ENCODE measurements at regions not wholly inside any gene's neighbourhood (a gene's known extent, or its start where the extent isn't known, plus 50 kb on each side); places are given as distances from the start of the nearest gene placed in this dataset.

DNA sequence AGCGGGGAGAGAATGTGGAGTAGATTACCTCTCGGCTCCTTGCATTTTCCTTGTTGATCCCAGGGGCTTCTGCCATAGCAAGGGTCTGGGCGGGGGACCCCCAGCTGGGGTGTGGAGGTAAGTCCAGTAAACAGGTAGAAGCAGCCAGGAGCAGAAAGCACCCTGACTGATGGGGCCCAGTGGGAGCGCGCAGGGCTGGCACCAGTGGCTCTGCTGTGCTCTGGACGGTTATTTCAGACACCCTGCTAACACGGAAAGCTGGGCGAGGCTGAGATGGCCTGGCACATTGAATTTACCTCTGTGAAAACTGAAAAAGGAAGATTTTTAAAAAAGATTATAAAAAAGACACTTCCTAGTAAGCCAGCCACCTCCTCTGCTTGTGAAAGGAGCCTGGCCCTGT is 88.4 kb upstream of the CALM2 start:
- no peak for DNase-seq

DNA sequence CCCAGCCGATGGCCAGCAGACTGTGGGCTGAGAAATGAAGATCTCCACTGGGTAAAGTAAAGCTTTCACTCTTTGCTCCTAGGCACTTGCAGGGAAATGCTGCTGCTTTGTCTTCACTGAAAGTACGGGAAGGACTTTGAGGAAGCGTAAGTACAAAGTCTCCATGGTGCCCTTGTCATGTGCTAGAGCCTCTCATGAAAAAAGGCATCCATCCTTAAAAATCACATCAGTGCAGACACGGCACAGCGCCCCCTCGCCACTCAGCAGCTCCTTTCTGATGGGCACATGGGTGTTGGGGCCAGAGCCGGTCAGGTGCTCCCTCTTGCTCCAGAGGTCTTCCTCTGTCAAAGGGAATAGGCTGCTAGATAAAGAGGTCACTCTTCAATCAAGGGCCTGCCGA is 87.8 kb upstream of the CALM2 start:
- no peak for DNase-seq

DNA sequence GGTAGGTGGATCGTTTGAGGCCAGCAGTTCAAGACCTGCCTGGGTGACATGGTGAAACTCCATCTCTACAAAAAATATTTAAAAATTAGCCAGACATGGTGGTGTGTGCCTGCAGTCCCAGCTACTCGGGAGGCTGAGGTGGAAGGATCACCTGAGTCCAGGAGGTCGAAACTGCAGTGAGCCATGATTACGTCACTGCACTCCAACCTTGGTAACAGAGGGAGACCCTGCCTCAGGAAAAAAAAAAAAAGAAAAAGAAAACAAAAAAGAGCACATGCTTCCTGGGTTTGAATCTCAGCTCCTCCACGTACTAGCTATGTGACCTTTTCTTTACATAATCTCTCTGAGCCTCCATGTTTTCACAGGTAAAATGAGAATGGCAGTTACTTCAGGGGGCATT is 86.3 kb upstream of the CALM2 start:
- DNase-seq, result no peak

DNA sequence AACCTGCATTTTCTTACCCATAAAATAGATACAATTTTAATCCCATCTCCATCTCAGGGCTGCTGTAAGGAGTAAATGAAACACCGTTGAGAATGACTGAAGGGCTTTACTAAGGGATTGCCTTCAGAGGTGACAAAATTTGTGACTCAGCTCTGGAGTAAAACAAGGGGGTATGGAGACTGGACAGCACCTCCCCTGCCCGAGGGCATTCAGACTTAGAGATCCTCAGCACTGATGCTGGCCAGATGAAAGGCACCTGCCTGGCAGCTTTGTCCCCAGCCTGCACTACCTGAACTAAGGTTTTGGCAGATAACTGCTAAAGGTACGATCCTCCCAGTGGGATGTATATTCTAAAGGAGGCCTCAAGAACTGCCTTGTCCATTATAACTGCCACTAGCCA is 84.7 kb upstream of the CALM2 start:
- no peak for DNase-seq

DNA sequence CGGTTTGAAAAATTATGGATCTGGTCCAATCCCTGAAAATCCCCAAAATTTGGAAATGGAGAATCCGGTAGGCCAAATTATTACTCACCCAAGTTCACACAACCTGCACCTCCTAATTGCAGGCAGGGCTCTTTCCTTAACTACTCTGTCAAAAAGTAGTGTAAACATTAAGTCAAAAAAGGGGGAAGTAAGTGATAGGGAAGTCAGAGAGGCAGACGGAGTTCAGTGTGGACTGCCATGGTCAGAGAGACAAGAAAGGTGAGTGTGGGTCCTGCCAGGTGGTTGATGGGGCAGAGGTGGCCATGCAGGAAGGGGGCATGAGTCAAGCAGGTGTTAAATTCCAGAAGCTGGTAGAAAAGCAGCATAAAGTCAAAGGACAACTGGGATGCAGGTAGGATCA is 83.5 kb upstream of the CALM2 start:
- no peak for DNase-seq

DNA sequence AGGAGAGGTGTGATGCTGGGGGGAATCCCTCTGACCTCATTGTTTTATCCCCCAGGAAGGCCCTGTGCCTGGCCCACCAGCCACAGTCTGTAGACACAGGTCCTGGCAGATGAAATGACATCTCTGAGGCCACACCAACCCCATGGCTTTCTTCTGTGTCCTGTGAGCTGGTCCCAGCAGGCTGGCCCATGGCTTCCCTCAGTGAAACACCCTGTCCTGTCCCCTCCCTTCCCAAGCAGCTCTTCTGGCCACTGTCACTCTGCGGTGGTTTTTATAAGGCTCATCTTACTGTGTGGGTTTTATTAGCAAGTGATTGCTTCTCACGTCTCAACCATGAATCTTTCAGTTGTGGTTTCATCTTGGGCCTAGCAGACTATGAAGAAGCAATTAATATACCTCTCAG is 81.6 kb upstream of the CALM2 start:
- DNase-seq, result no peak

DNA sequence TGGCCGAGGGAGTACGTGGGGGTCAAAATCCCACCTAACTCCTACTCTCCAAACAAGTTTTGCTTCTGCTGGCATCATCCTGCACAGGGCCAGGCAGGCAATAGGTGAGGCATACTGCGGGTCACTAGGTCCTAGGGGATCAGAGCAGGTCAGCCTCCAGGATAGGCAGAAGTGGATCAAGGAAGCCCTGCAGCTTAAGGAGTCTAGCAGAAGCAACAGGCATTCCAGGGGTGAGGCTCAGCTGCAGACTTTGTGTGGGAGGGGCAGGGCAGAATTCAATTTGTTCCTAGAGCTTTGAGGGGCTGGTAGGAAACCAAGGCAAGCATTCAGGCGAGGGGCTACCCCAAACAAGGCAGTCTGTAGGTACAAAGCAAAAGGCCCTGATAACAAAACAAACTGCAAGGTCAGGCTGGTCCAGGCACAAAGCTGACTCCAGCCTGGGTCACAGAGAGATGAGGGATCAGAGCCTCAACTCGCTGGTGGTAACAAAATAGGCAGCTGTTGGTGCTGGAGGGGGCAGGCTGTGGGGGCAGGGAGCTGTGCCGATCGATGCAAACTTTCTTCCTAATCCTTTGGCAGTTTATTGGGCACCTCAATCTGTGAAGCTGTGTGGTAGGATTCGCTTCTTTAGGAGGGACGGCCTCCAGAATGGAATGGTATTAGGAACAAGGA is 80.2 kb upstream of the CALM2 start:
- no peak for DNase-seq

DNA sequence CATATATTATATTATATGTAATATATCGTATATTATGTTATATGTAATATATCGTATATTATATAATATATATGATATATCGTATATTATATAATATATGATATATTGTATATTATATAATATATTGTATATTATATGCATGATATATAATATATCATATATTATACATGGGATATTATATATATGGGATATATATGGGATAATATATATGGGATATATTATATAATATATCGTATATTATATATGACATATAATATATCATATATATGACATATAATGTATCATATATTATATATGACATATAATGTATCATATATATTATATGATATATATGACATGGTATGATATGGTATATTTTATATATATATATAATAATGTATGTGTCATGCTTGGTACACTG is 79.5 kb upstream of the CALM2 start:
- DNase-seq, result no peak

DNA sequence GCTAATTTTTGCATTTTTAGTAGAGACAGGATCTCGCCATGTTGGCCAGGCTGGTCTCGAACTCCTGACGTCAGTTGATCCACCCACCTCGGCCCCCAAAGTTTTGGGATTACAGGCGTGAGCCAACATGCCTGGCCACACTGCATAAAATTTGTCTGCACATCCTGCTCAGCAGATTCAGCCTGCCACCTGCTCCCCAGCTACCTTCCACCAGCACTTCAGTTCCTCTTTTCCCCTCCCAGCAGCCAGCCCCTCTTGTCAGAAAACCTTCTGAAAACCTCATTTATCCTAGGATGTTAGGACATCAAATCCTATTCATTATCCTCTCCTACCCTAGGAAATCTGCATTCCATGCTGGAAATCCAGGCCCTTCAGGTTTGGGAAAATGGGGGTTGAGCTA is 78.2 kb upstream of the CALM2 start:
- DNase-seq, result no peak

DNA sequence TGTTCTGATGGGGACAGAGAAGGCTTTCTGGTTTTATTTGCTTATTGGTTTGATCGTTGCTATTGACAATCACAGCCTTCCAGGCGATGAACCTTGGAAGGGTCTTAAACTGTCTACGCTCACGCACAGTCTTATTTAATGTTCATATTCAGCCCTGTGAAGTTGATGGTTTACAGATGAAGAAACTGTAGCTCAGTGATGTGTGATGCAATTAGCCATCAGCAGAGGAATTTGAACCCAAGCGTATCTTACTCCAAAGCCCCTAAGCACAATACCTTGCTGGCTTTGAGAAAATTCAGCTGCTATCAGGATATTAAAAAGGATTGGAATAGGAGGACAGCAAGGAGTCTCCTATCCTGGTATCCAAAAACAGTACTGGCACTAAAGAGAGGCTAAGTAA is 77.1 kb upstream of the CALM2 start:
- no peak for DNase-seq

DNA sequence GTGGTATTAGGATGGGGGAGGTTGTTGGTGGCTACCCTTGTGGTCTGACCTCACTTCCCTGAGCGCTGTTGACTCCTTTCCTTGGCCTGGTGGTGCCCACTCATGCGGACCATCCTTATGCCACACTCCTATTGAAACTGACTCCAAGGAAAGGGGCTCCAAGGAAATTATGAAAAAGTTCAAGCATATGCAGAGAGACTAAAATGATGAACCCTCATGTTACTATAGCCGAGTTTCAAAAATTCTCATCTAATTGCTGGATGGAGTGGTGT is 75.0 kb upstream of the CALM2 start:
- no peak for DNase-seq

DNA sequence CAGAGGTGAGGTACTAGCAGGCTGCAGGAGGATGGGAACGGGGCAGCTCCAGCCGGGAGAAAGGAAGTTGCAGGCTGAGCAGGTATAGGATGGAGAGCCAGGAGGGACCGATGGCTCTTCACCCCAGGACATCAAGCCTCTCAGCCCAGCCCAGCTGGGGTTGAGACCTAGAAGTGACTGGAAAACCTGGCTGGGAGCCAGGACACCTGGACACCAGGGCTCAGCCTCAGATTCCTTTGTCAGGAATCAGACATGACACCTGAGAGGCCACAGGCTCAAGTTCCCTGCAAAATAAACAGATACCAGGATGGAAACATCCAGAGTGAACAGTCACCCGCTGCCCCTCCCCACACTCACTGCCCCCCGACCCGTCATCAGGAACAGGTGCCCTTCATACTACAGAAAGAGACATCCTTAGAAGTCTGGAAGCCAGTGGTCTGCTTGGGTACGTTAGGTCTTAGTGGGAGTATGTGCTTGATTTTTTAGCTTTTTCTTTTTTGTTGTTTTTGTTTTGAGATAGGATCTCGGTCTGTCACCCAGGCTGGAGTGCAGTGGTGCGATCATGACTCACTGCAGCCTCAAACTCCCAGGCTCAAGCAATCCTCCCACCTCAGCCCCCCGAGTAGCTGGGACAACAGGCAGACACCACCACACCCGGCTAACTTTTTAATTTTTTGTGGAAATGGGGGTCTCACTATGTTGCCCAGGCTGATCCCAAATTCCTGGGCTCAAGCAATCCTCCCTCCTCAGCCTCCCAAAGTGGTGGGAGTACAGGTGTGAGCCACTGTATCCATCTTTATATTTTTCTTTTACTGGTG is 74.5 kb upstream of the CALM2 start:
- no peak for DNase-seq

DNA sequence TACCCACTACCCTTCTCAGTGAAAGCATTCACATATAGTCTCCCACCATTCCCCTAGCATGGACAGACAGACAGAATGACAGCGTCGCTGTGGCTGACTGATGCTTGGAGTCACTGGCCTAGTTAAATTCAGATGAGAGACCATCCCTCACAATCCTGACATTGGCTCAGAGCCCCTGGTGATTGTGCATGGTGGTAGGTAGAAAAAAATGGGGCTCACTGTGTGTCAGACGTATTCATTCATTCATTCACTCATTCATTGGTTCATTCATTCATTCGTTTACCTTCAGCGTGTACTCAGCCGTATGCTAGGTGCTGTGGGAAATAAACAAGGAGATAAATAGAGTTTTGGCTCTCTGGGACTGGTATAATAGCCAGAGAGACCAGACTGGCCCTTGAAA is 73.6 kb upstream of the CALM2 start:
- DNase-seq, result no peak

DNA sequence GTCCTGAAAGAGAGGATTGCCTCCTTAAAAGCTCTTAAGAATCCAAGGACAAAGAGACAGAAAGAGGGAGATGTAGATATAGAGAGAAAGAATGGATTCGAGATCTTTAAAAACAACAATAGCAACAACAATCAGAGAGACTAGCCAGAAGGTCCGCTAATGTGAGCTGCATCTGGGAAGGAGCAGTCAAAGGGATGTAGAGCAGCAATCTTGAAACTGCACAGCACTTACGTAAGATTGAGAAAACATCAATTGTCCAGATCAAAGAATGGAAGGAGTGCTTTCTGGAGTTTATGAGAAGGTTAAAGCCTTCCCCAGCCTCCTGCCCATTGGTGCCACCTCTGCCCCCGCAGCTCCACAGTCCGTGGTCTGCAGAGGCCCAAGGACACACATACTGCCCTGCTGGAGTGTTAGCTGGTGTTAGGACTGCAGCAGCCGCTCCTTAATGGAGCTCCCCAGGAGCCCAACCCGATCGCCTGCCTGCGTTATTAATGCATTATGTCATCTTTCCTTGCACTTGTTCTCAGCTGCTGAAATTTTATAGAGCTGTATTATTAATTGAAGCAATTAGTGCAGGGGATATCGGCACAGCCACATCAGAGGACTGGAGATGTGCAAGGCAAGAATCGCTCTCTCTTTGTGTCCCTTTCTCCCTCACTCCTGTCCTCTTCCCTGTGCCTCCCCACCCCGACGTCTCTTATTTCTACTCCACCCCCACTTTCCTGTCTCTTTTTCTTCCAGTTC is 73.0 kb upstream of the CALM2 start:
- DNase-seq, result no peak

DNA sequence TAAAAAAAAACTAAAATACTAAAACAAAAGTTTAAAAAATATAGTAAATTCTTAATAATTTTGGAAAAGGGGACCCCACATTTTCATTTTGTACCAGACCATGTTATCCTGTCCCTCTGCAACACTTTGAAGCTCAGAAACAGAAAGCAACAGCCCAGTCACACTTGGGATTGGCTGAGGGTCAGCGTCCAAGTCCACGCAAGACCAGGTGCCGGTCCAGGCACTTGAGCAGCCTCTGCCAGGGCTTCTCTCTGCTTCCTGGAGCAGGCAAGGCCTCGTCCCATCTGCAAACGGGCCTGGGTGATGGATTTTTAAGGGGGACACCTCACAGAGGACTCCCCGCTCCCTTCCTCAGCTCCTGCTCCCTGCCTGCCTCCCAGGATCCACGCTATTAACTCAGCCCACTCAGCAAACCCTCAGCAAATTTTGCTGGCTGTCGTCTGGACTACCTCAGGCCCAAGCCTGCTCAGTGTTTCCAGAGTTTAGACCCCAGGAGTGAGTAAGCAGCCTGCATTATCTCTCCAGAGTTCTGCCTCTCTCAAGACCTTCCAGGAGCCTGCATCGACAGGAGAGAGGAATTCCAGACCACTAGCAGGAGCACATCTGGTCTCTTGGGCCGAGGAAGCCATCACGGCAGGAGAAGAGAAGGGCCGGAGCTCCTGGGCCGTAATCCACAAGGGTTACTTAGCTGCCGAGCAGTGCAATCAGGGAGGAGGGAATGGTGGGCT is 67.4 kb upstream of the CALM2 start:
- no peak for DNase-seq

DNA sequence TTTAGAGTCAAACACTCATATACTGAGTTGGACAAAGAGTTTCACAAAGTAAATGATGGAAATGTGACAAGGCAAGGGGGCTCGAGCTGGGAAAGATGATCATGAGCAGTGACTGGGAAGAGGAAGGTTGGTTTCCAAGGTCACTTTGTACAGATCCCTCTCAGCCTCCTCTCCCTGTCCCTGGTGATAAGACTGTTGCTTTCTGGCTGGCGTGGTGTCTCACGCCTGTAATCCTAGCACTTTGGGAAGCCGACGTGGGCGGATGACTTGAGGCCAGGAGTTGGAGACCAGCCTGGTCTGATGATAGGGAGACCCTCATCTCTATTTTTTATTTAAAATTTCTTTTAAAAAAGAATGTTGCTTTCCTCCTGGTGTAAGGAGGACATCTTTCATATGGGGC is 65.4 kb upstream of the CALM2 start:
- DNase-seq, result no peak

DNA sequence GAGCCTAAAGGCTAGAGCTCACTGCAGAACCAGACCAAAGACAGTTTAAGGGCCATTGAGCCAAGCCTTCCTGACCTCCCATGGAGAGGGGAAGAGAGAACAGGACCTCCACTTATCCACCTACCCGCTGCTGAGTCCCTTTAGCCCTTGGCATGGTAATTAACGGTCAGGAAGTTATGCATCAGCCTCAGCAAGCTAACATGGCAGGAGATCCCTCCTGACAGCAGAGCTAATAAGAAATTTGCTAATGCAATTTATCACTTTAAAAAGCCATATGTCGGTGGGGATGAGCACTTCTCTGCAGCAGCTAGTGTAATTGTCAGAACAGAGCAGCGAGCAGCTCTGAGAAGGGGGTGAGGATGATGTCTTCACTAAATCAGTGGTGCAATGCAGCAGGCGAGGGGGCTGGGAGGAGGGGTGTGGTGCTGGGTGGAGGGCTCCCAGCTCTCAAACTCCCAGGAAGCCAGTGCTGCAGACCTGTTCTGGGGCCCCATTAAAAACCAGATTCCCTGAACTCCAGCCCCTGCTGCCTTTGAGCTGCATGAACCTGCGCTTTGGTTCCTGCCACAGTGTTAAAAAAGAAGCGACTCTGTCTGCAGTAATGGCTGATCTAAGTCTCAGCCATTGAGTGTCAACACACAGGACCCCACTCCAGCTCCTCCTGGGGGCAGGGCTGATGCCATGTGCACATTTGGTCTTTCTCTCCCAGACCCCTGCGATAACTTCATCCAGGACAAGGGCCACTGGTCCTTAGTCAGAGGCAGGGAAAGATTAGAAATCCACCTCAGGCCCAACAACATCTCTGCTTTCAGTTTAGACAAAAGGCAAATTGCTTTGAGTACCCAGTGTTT is 63.0 kb upstream of the CALM2 start:
- no peak for DNase-seq

DNA sequence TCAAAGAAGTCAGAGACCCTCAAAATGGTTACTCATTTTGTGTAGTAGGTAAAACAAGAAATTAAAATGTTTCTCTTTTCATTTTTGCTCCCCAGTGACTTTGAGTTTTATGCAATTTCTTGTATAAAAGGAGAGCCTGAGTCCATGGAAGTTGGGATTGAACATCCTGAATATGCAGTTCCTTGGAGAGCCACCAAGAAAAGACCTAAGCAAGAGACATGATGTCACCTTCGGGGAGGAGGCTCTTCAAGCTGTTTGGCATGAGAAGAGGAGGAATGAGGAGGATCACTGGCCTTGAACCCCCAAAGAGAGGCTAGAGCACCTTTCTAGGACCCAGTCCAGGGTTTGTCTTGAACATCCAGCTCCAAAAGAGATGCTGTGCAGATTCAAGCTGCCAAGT is 62.3 kb upstream of the CALM2 start:
- DNase-seq, result no peak

DNA sequence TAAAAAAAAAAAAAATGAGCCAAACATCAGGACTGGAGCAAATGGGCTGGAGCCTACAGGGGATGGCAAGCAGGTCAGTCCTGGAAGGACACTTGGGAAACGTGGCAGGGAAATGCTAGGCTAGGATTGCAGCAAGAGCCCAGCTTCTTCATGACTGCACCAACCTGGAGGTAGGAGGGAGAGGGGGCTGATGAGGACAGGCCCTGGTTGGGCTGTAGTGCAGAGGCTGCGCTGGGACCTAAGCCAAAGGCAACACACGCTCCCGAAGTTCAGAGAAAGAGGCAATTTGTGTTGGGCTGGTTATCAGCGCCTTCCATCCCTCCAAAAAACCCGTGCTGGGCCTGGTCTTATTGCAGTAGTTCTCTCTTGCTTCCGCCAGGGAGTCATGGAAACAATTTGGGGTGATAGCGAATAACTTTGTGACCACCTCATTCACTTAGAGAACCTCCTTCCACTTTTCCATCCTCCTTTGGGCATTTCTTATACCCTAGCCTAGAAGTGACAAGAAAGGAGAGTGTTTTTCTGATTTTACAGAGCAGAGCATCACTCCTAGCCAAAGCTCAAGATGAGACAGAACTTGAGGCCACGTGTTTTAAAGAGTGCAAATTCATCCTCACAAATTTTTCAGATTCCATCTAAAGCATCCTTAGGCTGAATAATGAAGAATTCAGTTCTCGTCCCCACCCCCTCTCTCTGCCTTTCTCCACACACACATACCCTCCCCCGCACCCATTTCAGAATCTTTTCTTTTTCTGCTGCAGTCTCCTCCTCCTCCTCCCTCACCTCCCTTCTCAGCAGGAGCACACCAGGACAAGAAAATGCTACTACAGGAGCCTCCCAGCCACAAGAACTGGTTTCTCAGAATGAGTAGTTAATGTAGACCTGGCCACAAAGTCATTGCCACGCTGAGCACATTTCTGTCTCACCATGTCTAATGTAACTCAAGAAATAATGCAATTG is 61.3 kb upstream of the CALM2 start:
- no peak for DNase-seq

DNA sequence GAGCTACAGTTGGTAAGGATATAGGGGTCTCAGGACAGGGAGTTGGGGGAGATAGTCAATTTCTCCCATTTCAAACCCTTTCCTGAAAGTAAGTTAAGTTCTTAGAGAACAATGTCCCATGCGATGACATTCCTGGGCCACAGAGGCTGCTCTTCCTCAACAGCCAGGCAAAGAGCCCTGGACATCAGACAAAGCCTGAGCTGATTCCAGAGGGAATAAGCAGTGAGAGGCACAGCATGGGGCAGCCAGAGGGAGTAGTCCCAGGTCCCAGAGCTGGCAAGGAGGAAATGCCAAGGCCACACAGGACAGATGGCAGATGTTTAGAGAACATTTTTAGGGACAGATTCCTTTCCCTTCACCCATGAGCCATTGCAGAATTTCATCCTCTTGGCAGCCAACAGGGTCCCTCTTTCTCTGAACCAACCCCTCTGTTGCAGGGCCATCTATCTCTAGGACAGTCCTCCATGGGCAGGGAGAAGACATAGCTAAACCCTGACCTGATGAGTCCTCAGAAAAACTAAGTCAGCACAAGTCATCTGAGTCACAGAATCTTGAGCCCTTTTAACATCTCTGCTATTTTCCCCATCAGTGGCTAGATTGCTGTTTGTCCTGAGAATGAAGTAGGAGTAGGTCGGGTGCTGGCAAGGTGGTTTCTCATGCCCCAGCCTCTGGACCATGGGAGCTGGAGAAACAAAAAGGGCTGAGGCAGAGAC is 60.3 kb upstream of the CALM2 start:
- no peak for DNase-seq

DNA sequence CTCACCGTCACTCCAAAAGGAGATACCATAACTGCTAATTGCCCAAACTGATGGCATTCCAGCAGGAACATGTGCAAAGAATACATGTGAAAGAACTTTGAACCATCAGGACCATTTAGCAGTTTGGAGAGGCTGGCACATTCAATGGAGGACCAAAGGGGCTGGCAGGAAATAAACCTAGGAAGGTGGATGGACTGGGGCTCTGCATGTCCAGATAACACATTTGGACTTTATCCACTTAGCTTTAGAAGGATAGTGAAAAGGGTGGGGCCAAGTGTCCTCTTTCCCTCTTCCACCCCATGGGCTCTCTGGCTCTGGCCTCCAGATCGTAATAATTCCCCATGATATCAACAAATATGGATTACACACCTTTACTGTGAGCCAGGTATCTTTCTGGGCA is 58.8 kb upstream of the CALM2 start:
- DNase-seq, result no peak
